ENCODE measurements at regions not wholly inside any gene's neighbourhood (a gene's known extent, or its start where the extent isn't known, plus 50 kb on each side); places are given as distances from the start of the nearest gene placed in this dataset.

- no peak for TF ChIP-seq POLR2A (IDR thresholded peaks at IDR 0.05)
- no peak for TF ChIP-seq CTCF (IDR thresholded peaks at IDR 0.05)
These were observed 117.5 kb upstream of the PROK2 start for GRCh38 chr3:71902258-71903111.
